Right lobe of liver (tissue), 6 donors: ENCODE measurements at regions not wholly inside any gene's neighbourhood (a gene's known extent, or its start where the extent isn't known, plus 50 kb on each side); places are given as distances from the start of the nearest gene placed in this dataset.

Source experiments
- ATAC-seq, 4 donors: fragments of 200-7000 bp; cut with Tn5 transposase; one replicate each; pipeline ENCODE4 v1.9.1; 2020; ENCODE audit warnings: mild to moderate bottlenecking in 4 of 4, moderate library complexity in 4 of 4
- DNase-seq, 3 donors: peaks; one replicate each; pipeline ENCODE4 v3.0.0-alpha.2; 2020
- H3K27ac ChIP-seq, 3 donors: fragments of 200-600 bp; one replicate each; pipeline ENCODE4 v1.8.0; 2022
- H3K27me3 ChIP-seq, 2 donors: fragments of 200-600 bp; one replicate each; pipeline ENCODE4 v1.8.0; 2022
- H3K36me3 ChIP-seq, 4 donors: fragments of 200-600 bp; sonication (generic) in 1 of 4; one replicate each; pipeline versions ENCODE4 v1.5.1 to v1.8.0; 2017 to 2022; ENCODE audit warnings: control low read depth in 1 of 4
- H3K4me1 ChIP-seq, 4 donors: fragments of 200-600 bp; sonication (generic) in 1 of 4; one replicate each; pipeline versions ENCODE4 v1.5.1 to v1.8.0; 2017 to 2022; ENCODE audit warnings: control low read depth in 1 of 4
- H3K4me3 ChIP-seq, 3 donors: fragments of 200-600 bp; one replicate each; pipeline ENCODE4 v1.8.0; 2022
- H3K9me3 ChIP-seq, 4 donors: fragments of 200-600 bp; sonication (generic) in 1 of 4; one replicate each; pipeline versions ENCODE4 v1.5.1 to v1.8.0; 2017 to 2022; ENCODE audit warnings: control low read depth in 1 of 4
- CTCF ChIP-seq, 4 donors: fragments of 200-600 bp in 3 of 4; fragments of 450-650 bp in 1 of 4; IDR thresholded peaks; one replicate each; pipeline versions ENCODE4 v1.5.1 to v1.8.0; 2016 to 2022; ENCODE audit warnings: antibody characterized with exemption in 4 of 4, mild to moderate bottlenecking in 2 of 4
- POLR2A ChIP-seq: fragments of 450-650 bp; IDR thresholded peaks from one replicate; pipeline ENCODE4 v1.6.1; 2017; ENCODE audit warnings: antibody characterized with exemption, mild to moderate bottlenecking
- WGBS: methylation state at CpG from one replicate; pipeline ENCODE4 v1.1.6; 2018; ENCODE audit warnings: low coverage, low lambda C conversion rate; ENCODE audit not compliant: insufficient coverage; ENCODE audit errors: missing lambda C conversion rate; 5-methylcytosine and 5-hydroxymethylcytosine counted together
- intact Hi-C, 2 donors: fragments of 100-400 bp; cut with DNase I; formaldehyde crosslinking; loops; one replicate each; pipeline versions ENCODE4 v1.11.2 to v1.14.1; 2022
- donor health status: DM: no; HTN: yes; CAD: no.
- donor health status: DM: no; HTN: no; CAD: no.
- donor health status: DM: no; HTN: no; CAD: no.
- donor health status: DM: no; HTN: yes; CAD: no.
- donor health status: DM: no; HTN: yes; CAD: no.

- no peaks in the 10 kb centered on the region for H3K36me3 ChIP-seq
Observed at GRCh38 chr5:148719605-148720004, 65.3 kb upstream of the HTR4 start.

GRCh38 chr5:148720257-148720656, 65.9 kb upstream of the HTR4 start:
- H3K4me1 ChIP-seq: no peaks in the 10 kb centered on the region
- ATAC-seq (no peak), DNase-seq (no peak)
- no peaks in the 10 kb centered on the region for H3K27me3 ChIP-seq
- no peaks in the 10 kb centered on the region for H3K9me3 ChIP-seq
- no peaks in the 10 kb centered on the region for H3K36me3 ChIP-seq
- H3K4me3 ChIP-seq: no peak overlapping the region
- TF ChIP-seq POLR2A: no peak
- TF ChIP-seq CTCF (IDR thresholded peaks at IDR 0.05): no peak
- no peak overlapping the region for H3K27ac ChIP-seq
- intact Hi-C loops: loop anchor here in 1 of 2 donors (10.0 kb wide), 1 partner anchor 275 kb away; no protein-coding TSS in a partner anchor

More at GRCh38 chr5:148719605-148720004, 65.3 kb upstream of the HTR4 start:
- DNase-seq: no peak
- no peak for ATAC-seq
- no peaks in the 10 kb centered on the region for H3K9me3 ChIP-seq
- H3K27ac ChIP-seq: no peak overlapping the region
- intact Hi-C loops: loop anchor here in 1 of 2 donors (10.0 kb wide), 1 partner anchor 275 kb away; no protein-coding TSS in a partner anchor
- TF ChIP-seq CTCF (IDR thresholded peaks at IDR 0.05): no peak
- TF ChIP-seq POLR2A: no peak
- H3K27me3 ChIP-seq: no peaks in the 10 kb centered on the region
- 81% methylated on average over 3 of the region's 3 CpGs for WGBS
- H3K4me3 ChIP-seq: no peak overlapping the region
- no peaks in the 10 kb centered on the region for H3K4me1 ChIP-seq

- H3K4me1 ChIP-seq: no peaks in the 10 kb centered on the region
- TF ChIP-seq CTCF (IDR thresholded peaks at IDR 0.05) (no peak), POLR2A (no peak)
- ATAC-seq (no peak), DNase-seq (no peak)
- no peak overlapping the region for H3K27ac ChIP-seq
- no peak overlapping the region for H3K4me3 ChIP-seq
- intact Hi-C loops: loop anchor here in 1 of 2 donors (10.0 kb wide), 1 partner anchor 278 kb away; no protein-coding TSS in a partner anchor
- no peaks in the 10 kb centered on the region for H3K9me3 ChIP-seq
- no peaks in the 10 kb centered on the region for H3K36me3 ChIP-seq
- no peaks in the 10 kb centered on the region for H3K27me3 ChIP-seq
Observed at GRCh38 chr5:148723143-148723542, 68.8 kb upstream of the HTR4 start.

GRCh38 chr5:148725675-148726074, 71.3 kb upstream of the HTR4 start:
- 89% methylated on average over 5 of the region's 6 CpGs for WGBS
- TF ChIP-seq CTCF (IDR thresholded peaks at IDR 0.05): no peak
- no peak for TF ChIP-seq POLR2A
- Histone ChIP-seq H3K4me3 (no peak overlapping the region), H3K4me1 (no peaks in the 10 kb centered on the region), H3K9me3 (no peaks in the 10 kb centered on the region), H3K27me3 (no peaks in the 10 kb centered on the region), H3K27ac (no peak overlapping the region), H3K36me3 (no peaks in the 10 kb centered on the region)
- intact Hi-C loops: loop anchor here (5.0 to 10.0 kb wide), 2 partner anchors 281 to 283 kb away; no protein-coding TSS in a partner anchor
- ATAC-seq: no peak
- no peak for DNase-seq

GRCh38 chr5:148729182-148729581, 74.9 kb upstream of the HTR4 start:
- TF ChIP-seq POLR2A (no peak), CTCF (IDR thresholded peaks at IDR 0.05) (peak; percentile 15 to 28 (median 25))

More at GRCh38 chr5:148729182-148729581, 74.9 kb upstream of the HTR4 start:
- H3K9me3 ChIP-seq: no peaks in the 10 kb centered on the region
- no peaks in the 10 kb centered on the region for H3K36me3 ChIP-seq
- DNase-seq (no peak), ATAC-seq (peak in 3 of 4 donors; percentile 31 to 50 (median 38))
- no peaks in the 10 kb centered on the region for H3K4me1 ChIP-seq
- no peak overlapping the region for H3K27ac ChIP-seq
- no peak overlapping the region for H3K4me3 ChIP-seq
- H3K27me3 ChIP-seq: no peaks in the 10 kb centered on the region
- intact Hi-C loops: loop anchor here (5.0 to 10.0 kb wide), 2 partner anchors 284 to 287 kb away; no protein-coding TSS in a partner anchor
